Choroid plexus epithelial cell (primary cell): ENCODE measurements at regions not wholly inside any gene's neighbourhood (a gene's known extent, or its start where the extent isn't known, plus 50 kb on each side); places are given as distances from the start of the nearest gene placed in this dataset.

Experiments
- DNase-seq: peaks from one replicate; pipeline ENCODE4 v3.0.0-alpha.2; 2010; ENCODE audit warnings: low read depth
- H3K4me3 ChIP-seq: 2 replicates; pipeline ENCODE4 v1.5.1; 2011; ENCODE audit warnings: low read depth, mild to moderate bottlenecking, control low read depth, low read length, moderate library complexity
- CTCF ChIP-seq: conservative IDR thresholded peaks from 2 replicates; pipeline ENCODE4 v1.5.1; 2011; ENCODE audit warnings: low read depth, mild to moderate bottlenecking, control low read depth, inconsistent platforms, low read length, moderate library complexity

GRCh38 chr9:81532251-81532650 lies 157.1 kb downstream of the TLE1 start:
- DNase-seq: no peak
- no peak for TF ChIP-seq CTCF
- no peak overlapping the region for H3K4me3 ChIP-seq

- no peak for TF ChIP-seq CTCF
- no peak for DNase-seq
- no peak overlapping the region for H3K4me3 ChIP-seq
Measured at GRCh38 chr9:81531511-81531910, 157.8 kb downstream of the TLE1 start.

GRCh38 chr9:81530846-81531245 lies 158.5 kb downstream of the TLE1 start:
- no peak for DNase-seq
- no peak for TF ChIP-seq CTCF
- H3K4me3 ChIP-seq: no peak overlapping the region

GRCh38 chr9:81530310-81530810 lies 159.0 kb downstream of the TLE1 start:
- no peak for DNase-seq
- no peak overlapping the region for H3K4me3 ChIP-seq
- TF ChIP-seq CTCF: no peak

- no peak for TF ChIP-seq CTCF
- DNase-seq: peak; percentile 48
- no peak overlapping the region for H3K4me3 ChIP-seq
Measured at GRCh38 chr9:81529556-81530193, 159.7 kb downstream of the TLE1 start.

- peak; percentile 94 for DNase-seq
- TF ChIP-seq CTCF: no peak
- no peak overlapping the region for H3K4me3 ChIP-seq
Measured at GRCh38 chr9:81526587-81526986, 162.8 kb downstream of the TLE1 start.
